PC-3 (cell line): ENCODE measurements at regions not wholly inside any gene's neighbourhood (a gene's known extent, or its start where the extent isn't known, plus 50 kb on each side); places are given as distances from the start of the nearest gene placed in this dataset.
"Not testable (repeated sequence)": the region's sequence is repeated elsewhere in the genome, so short reads cannot be mapped to it uniquely, and the experiment has no call there.

Experiments used
- ATAC-seq: fragments of 200-7000 bp; cut with Tn5 transposase; 2 replicates; pipeline ENCODE4 v1.9.1; 2020; ENCODE audit warnings: mild to moderate bottlenecking, moderate library complexity
- BruUV-seq: library from RNA; stranded (reverse); fragments of 400-500 nt; replicated peaks from 2 replicates; lab custom pipeline; 2021; lab: Mats Ljungman, UMichigan
- CTCF ChIA-PET: fragments of 300-600 bp; sonication (Branson Sonifier 250); formaldehyde crosslinking; loops from one replicate; lab custom pipeline; 2022; ENCODE audit warnings: antibody characterized with exemption; lab: Charles Lee
- POLR2A ChIA-PET: fragments of 300-600 bp; sonication (Branson Sonifier 250); formaldehyde crosslinking; loops from one replicate; lab custom pipeline; 2022; ENCODE audit warnings: antibody characterized with exemption; ENCODE audit not compliant: unreplicated experiment; lab: Charles Lee
- DNase-seq: peaks from one replicate; pipeline ENCODE4 v3.0.0-alpha.2; 2015
- H2AFZ ChIP-seq: fragments of 300-600 bp; sonication (generic); 2 replicates; pipeline ENCODE4 v1.6.0; 2016; ENCODE audit warnings: antibody characterized with exemption, low read length
- H3F3A ChIP-seq: fragments of 300-600 bp; sonication (generic); one replicate; pipeline ENCODE4 v1.6.0; 2017; ENCODE audit warnings: antibody characterized with exemption, low read length, control low read depth, mild to moderate bottlenecking; ENCODE audit not compliant: unreplicated experiment
- H3K27ac ChIP-seq: fragments of 300-600 bp; sonication (generic); 2 replicates; pipeline ENCODE4 v1.5.1; 2016; ENCODE audit warnings: mild to moderate bottlenecking, low read length
- H3K27me3 ChIP-seq: fragments of 300-600 bp; sonication (generic); 2 replicates; pipeline ENCODE4 v1.6.1; 2016; ENCODE audit warnings: low read length, mixed read lengths
- H3K36me3 ChIP-seq: fragments of 300-600 bp; sonication (generic); 2 replicates; pipeline ENCODE4 v1.6.1; 2016; ENCODE audit warnings: low read depth, mixed run types, low read length, mixed read lengths
- H3K4me1 ChIP-seq: fragments of 300-600 bp; sonication (generic); 2 replicates; pipeline ENCODE4 v1.5.1; 2016; ENCODE audit warnings: low read length; ENCODE audit not compliant: insufficient read depth
- H3K4me2 ChIP-seq: fragments of 300-600 bp; sonication (generic); 2 replicates; pipeline ENCODE4 v1.6.0; 2016; ENCODE audit warnings: low read length
- H3K4me3 ChIP-seq: fragments of 300-600 bp; sonication (generic); 2 replicates; pipeline ENCODE4 v1.5.1; 2016; ENCODE audit warnings: mild to moderate bottlenecking, low read length, mixed read lengths
- H3K79me2 ChIP-seq: fragments of 300-600 bp; sonication (generic); 2 replicates; pipeline ENCODE4 v1.6.1; 2017; ENCODE audit warnings: low read length, mixed read lengths
- H3K9ac ChIP-seq: fragments of 300-600 bp; sonication (generic); 2 replicates; pipeline ENCODE4 v1.6.0; 2016; ENCODE audit warnings: mild to moderate bottlenecking, low read length
- H3K9me2 ChIP-seq: fragments of 300-600 bp; sonication (generic); replicated peaks from 2 replicates; pipeline ENCODE4 v1.6.1; 2016; ENCODE audit warnings: mixed run types, low read length, mixed read lengths
- H3K9me3 ChIP-seq: fragments of 300-600 bp; sonication (generic); 2 replicates; pipeline ENCODE4 v1.6.1; 2016; ENCODE audit warnings: low read length, mixed read lengths
- H4K20me1 ChIP-seq: fragments of 300-600 bp; sonication (generic); 2 replicates; pipeline ENCODE4 v1.6.1; 2016; ENCODE audit warnings: low read length, mixed read lengths
- EZH2 ChIP-seq: fragments of 300-600 bp; sonication (generic); IDR thresholded peaks from one replicate; pipeline ENCODE4 v1.6.1; 2017; ENCODE audit warnings: antibody characterized with exemption, mild to moderate bottlenecking, low read length; ENCODE audit not compliant: unreplicated experiment
- EZH2phosphoT487 ChIP-seq: fragments of 300-600 bp; sonication (generic); IDR thresholded peaks from 2 replicates; pipeline ENCODE4 v1.6.1; 2018; ENCODE audit warnings: mild to moderate bottlenecking, antibody characterized with exemption, low read length, borderline replicate concordance
- intact Hi-C: fragments of 100-400 bp; cut with micrococcal nuclease; formaldehyde crosslinking; loops from 2 replicates; pipeline ENCODE4 v1.9.0; 2023
- TF ChIP-seq, protein P1 (sequence below): fragments of 300-600 bp; sonication (generic); conservative IDR thresholded peaks from 2 replicates; pipeline ENCODE4 v1.5.1; 2017; ENCODE audit warnings: antibody characterized with exemption, low read depth, mild to moderate bottlenecking, low read length

DNA sequence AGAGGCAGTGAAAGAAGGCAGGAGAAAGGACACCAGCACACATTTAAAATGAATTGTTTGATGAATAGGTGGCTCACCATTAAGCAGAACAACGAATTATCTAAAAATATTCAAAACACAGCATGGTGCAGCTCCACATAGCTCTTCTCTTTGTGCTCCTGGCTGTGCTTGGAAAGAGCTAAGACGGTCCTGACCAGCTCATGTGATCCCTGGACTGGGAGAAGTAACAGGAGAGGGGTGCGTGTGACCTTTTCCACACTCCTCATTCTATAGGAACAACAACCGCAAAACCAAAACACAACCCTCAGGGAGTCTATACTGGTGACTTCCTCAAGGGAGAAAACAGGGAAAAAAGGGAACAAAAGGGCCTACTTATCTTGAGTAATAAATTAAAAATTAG is 140.5 kb downstream of the DIRAS2 start:
- Histone ChIP-seq H3K9ac (no peak overlapping the region), H2AFZ (no peak overlapping the region), H3K4me1 (no peaks in the 10 kb centered on the region), H3K27ac (no peak overlapping the region), H3K9me3 (no peaks in the 10 kb centered on the region), H3K4me3 (no peak overlapping the region), H3F3A (no peaks in the 10 kb centered on the region), H3K27me3 (no peaks in the 10 kb centered on the region), H3K9me2 (no peaks in the 10 kb centered on the region), H4K20me1 (no peaks in the 10 kb centered on the region), H3K79me2 (no peaks in the 10 kb centered on the region), H3K36me3 (no peaks in the 10 kb centered on the region), H3K4me2 (no peak overlapping the region)
- ATAC-seq (no peak), DNase-seq (no peak)
- ChIA-PET POLR2A (no interaction called here), CTCF (no interaction called here)
- intact Hi-C loops, result no loop called here
- BruUV-seq, result no TSS peak
- TF ChIP-seq, protein P1, sequence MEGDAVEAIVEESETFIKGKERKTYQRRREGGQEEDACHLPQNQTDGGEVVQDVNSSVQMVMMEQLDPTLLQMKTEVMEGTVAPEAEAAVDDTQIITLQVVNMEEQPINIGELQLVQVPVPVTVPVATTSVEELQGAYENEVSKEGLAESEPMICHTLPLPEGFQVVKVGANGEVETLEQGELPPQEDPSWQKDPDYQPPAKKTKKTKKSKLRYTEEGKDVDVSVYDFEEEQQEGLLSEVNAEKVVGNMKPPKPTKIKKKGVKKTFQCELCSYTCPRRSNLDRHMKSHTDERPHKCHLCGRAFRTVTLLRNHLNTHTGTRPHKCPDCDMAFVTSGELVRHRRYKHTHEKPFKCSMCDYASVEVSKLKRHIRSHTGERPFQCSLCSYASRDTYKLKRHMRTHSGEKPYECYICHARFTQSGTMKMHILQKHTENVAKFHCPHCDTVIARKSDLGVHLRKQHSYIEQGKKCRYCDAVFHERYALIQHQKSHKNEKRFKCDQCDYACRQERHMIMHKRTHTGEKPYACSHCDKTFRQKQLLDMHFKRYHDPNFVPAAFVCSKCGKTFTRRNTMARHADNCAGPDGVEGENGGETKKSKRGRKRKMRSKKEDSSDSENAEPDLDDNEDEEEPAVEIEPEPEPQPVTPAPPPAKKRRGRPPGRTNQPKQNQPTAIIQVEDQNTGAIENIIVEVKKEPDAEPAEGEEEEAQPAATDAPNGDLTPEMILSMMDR, result no peak
- TF ChIP-seq EZH2phosphoT487, result no peak
- TF ChIP-seq EZH2, result no peak

DNA sequence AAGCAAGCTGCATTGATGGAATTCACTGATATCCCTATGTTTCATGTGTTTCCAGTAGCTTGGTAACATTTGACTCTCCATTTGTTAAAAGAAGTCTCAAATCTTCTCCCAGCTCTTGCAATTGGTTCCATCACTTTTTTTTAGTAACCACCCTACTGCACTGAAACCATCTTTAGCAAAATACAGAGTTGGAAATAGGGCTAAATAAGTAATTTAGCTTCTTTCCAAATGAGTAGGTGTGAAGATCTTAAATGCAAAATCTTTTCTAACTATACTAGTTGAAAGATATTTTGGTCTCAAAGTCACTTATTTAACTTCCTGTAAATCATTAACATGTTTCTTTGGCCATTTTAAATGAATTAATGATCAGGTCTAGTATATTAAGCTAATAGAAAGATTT is 138.1 kb downstream of the DIRAS2 start:
- ATAC-seq (no peak), DNase-seq (no peak)
- Histone ChIP-seq H3F3A (no peaks in the 10 kb centered on the region), H3K4me3 (no peak overlapping the region), H3K27me3 (no peaks in the 10 kb centered on the region), H3K4me1 (no peaks in the 10 kb centered on the region), H3K9ac (no peak overlapping the region), H3K4me2 (no peak overlapping the region), H4K20me1 (no peaks in the 10 kb centered on the region), H3K9me3 (no peaks in the 10 kb centered on the region), H3K79me2 (no peaks in the 10 kb centered on the region), H2AFZ (no peak overlapping the region), H3K9me2 (no peaks in the 10 kb centered on the region), H3K27ac (no peak overlapping the region), H3K36me3 (no peaks in the 10 kb centered on the region)
- POLR2A ChIA-PET, result no interaction called here
- CTCF ChIA-PET, result no interaction called here
- no TSS peak for BruUV-seq
- TF ChIP-seq EZH2, result no peak
- TF ChIP-seq, protein P1, result no peak
- no peak for TF ChIP-seq EZH2phosphoT487
- intact Hi-C loops, result no loop called here

DNA sequence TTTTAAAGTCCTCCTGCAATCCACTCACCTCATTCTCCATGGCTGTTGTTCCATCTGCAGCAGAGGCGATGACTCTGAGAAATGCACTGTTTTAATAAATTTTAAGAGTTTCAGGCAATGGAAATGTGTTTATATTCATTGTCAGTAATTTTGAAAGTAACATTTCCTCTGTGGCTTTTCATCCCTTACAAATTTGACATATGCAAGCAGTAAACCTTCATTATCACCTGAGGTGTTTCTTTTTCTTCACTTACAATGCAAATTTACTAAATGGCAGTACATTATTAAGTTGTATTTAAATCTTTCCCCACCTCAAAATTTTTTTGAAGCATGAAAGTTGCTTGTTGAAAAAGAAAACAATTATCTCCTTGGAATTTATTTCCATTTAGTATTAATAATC is 136.9 kb downstream of the DIRAS2 start:
- Histone ChIP-seq H3K4me2 (no peak overlapping the region), H3K36me3 (no peaks in the 10 kb centered on the region), H3K4me3 (no peak overlapping the region), H3K4me1 (no peaks in the 10 kb centered on the region), H3K9ac (no peak overlapping the region), H3K79me2 (no peaks in the 10 kb centered on the region), H3F3A (no peaks in the 10 kb centered on the region), H4K20me1 (no peaks in the 10 kb centered on the region), H3K9me3 (no peaks in the 10 kb centered on the region), H3K9me2 (no peaks in the 10 kb centered on the region), H2AFZ (no peak overlapping the region), H3K27ac (no peak overlapping the region), H3K27me3 (no peaks in the 10 kb centered on the region)
- POLR2A ChIA-PET, result no interaction called here
- ATAC-seq, result no peak
- intact Hi-C loops, result no loop called here
- no TSS peak for BruUV-seq
- CTCF ChIA-PET, result no interaction called here
- TF ChIP-seq EZH2phosphoT487, result no peak
- TF ChIP-seq EZH2, result no peak
- TF ChIP-seq, protein P1, result no peak
- no peak for DNase-seq

DNA sequence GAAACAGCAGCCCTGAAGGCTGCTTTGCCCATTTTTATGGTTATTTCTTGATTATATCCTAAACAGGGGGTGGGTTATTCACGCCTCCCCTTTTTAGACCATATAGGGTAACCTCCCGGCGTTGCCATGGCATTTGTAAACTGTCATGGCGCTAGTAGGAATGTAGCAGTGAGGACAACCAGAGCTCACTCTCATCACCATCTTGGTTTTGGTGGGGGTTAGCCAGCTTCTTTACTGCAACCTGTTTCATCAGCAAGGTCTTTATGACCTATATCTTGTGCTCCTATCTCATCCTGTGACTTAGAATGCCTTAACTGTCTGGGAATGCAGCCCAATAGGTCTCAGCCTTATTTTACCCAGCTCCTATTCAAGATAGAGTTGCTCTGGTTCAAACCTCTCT is 136.2 kb downstream of the DIRAS2 start:
- H3K36me3 ChIP-seq, H3F3A ChIP-seq, H3K9me2 ChIP-seq, intact Hi-C loops, H3K27me3 ChIP-seq, H3K27ac ChIP-seq, CTCF ChIA-PET, H3K9ac ChIP-seq, POLR2A ChIA-PET, BruUV-seq, H3K4me3 ChIP-seq, H3K4me2 ChIP-seq, H3K9me3 ChIP-seq, H2AFZ ChIP-seq, ATAC-seq, H3K4me1 ChIP-seq, H3K79me2 ChIP-seq, DNase-seq, H4K20me1 ChIP-seq: not testable (repeated sequence)
